ENCODE measurements at regions not wholly inside any gene's neighbourhood (a gene's known extent, or its start where the extent isn't known, plus 50 kb on each side); places are given as distances from the start of the nearest gene placed in this dataset.

GRCh38 chr17:79292501-79292900, 217.9 kb downstream of the ENGASE start:
- H2AFZ ChIP-seq (ENCODE audit: low read depth, low read length), result no peak overlapping the region
- H3K9ac ChIP-seq (ENCODE audit: low read depth, low read length), result no peak overlapping the region
- no peak overlapping the region for H3K27ac ChIP-seq (ENCODE audit: low read length)
- H4K20me1 ChIP-seq (ENCODE audit: insufficient read depth, low read length), result 0 out of 2 replicates have a peak, but pooled peaks cover 15% of the 10 kb centered on the region
- H3K4me1 ChIP-seq (ENCODE audit: insufficient read depth, low read length), result no peaks in the 10 kb centered on the region
- H3K27me3 ChIP-seq (ENCODE audit: insufficient read depth, low read length, poor library complexity), result no peaks in the 10 kb centered on the region
- H3K4me2 ChIP-seq (ENCODE audit: insufficient read depth, low read length), result no peak overlapping the region
- H3K4me3 ChIP-seq (ENCODE audit: low read depth in 1 of 2, low read length in 2 of 2), result no peak overlapping the region
- no peak for ATAC-seq (ENCODE audit: insufficient read depth, low read depth)
- no peaks in the 10 kb centered on the region for H3K79me2 ChIP-seq (ENCODE audit: insufficient read depth, low read length)
- no peaks in the 10 kb centered on the region for H3K36me3 ChIP-seq (ENCODE audit: insufficient read depth, low read length)
- no peak for DNase-seq
- H3K9me3 ChIP-seq (ENCODE audit: insufficient read depth, low read length, severe bottlenecking), result no peaks in the 10 kb centered on the region
- no peak for TF ChIP-seq EZH2 (IDR thresholded peaks at IDR 0.05; ENCODE audit: borderline replicate concordance, low read depth, low read length, severe bottlenecking)
- TF ChIP-seq CTCF (IDR thresholded peaks at IDR 0.05; ENCODE audit: borderline replicate concordance, extremely low read depth, low read length, poor library complexity, severe bottlenecking), result no peak

GRCh38 chr17:79291391-79291790, 216.8 kb downstream of the ENGASE start:
- H2AFZ ChIP-seq (ENCODE audit: low read depth, low read length), result no peak overlapping the region
- ATAC-seq (ENCODE audit: insufficient read depth, low read depth), result no peak

GRCh38 chr17:79290726-79291125, 216.1 kb downstream of the ENGASE start:
- Histone ChIP-seq H3K4me3 (ENCODE audit: low read depth in 1 of 2, low read length in 2 of 2) (no peak overlapping the region), H2AFZ (ENCODE audit: low read depth, low read length) (no peak overlapping the region), H3K36me3 (ENCODE audit: insufficient read depth, low read length) (no peaks in the 10 kb centered on the region), H3K9ac (ENCODE audit: low read depth, low read length) (no peak overlapping the region), H3K4me1 (ENCODE audit: insufficient read depth, low read length) (no peaks in the 10 kb centered on the region), H3K79me2 (ENCODE audit: insufficient read depth, low read length) (no peaks in the 10 kb centered on the region), H4K20me1 (ENCODE audit: insufficient read depth, low read length) (0 out of 2 replicates have a peak, but pooled peaks cover 12% of the 10 kb centered on the region), H3K9me3 (ENCODE audit: insufficient read depth, low read length, severe bottlenecking) (no peaks in the 10 kb centered on the region), H3K27me3 (ENCODE audit: insufficient read depth, low read length, poor library complexity) (no peaks in the 10 kb centered on the region), H3K27ac (ENCODE audit: low read length) (no peak overlapping the region), H3K4me2 (ENCODE audit: insufficient read depth, low read length) (no peak overlapping the region)
- TF ChIP-seq EZH2 (IDR thresholded peaks at IDR 0.05; ENCODE audit: borderline replicate concordance, low read depth, low read length, severe bottlenecking), result no peak
- TF ChIP-seq CTCF (IDR thresholded peaks at IDR 0.05; ENCODE audit: borderline replicate concordance, extremely low read depth, low read length, poor library complexity, severe bottlenecking), result no peak
- DNase-seq, result no peak
- ATAC-seq (ENCODE audit: insufficient read depth, low read depth), result no peak

More at GRCh38 chr17:79291391-79291790, 216.8 kb downstream of the ENGASE start:
- no peak overlapping the region for H3K4me2 ChIP-seq (ENCODE audit: insufficient read depth, low read length)
- H3K9ac ChIP-seq (ENCODE audit: low read depth, low read length), result no peak overlapping the region
- H3K27ac ChIP-seq (ENCODE audit: low read length), result no peak overlapping the region
- H3K79me2 ChIP-seq (ENCODE audit: insufficient read depth, low read length), result no peaks in the 10 kb centered on the region
- 0 out of 2 replicates have a peak, but pooled peaks cover 12% of the 10 kb centered on the region for H4K20me1 ChIP-seq (ENCODE audit: insufficient read depth, low read length)
- no peak overlapping the region for H3K4me3 ChIP-seq (ENCODE audit: low read depth in 1 of 2, low read length in 2 of 2)
- H3K9me3 ChIP-seq (ENCODE audit: insufficient read depth, low read length, severe bottlenecking), result no peaks in the 10 kb centered on the region
- no peaks in the 10 kb centered on the region for H3K36me3 ChIP-seq (ENCODE audit: insufficient read depth, low read length)
- H3K4me1 ChIP-seq (ENCODE audit: insufficient read depth, low read length), result no peaks in the 10 kb centered on the region
- TF ChIP-seq CTCF (IDR thresholded peaks at IDR 0.05; ENCODE audit: borderline replicate concordance, extremely low read depth, low read length, poor library complexity, severe bottlenecking), result no peak
- TF ChIP-seq EZH2 (IDR thresholded peaks at IDR 0.05; ENCODE audit: borderline replicate concordance, low read depth, low read length, severe bottlenecking), result no peak
- no peak for DNase-seq
- H3K27me3 ChIP-seq (ENCODE audit: insufficient read depth, low read length, poor library complexity), result no peaks in the 10 kb centered on the region

GRCh38 chr17:79288950-79289349, 214.3 kb downstream of the ENGASE start:
- H3K9me3 ChIP-seq (ENCODE audit: insufficient read depth, low read length, severe bottlenecking), result no peaks in the 10 kb centered on the region
- H3K27ac ChIP-seq (ENCODE audit: low read length), result no peak overlapping the region
- no peak overlapping the region for H2AFZ ChIP-seq (ENCODE audit: low read depth, low read length)
- ATAC-seq (ENCODE audit: insufficient read depth, low read depth) (no peak), DNase-seq (no peak)
- H3K4me2 ChIP-seq (ENCODE audit: insufficient read depth, low read length), result no peak overlapping the region
- no peaks in the 10 kb centered on the region for H3K27me3 ChIP-seq (ENCODE audit: insufficient read depth, low read length, poor library complexity)
- H3K4me3 ChIP-seq (ENCODE audit: low read depth in 1 of 2, low read length in 2 of 2), result no peak overlapping the region
- no peak overlapping the region for H3K9ac ChIP-seq (ENCODE audit: low read depth, low read length)
- no peak for TF ChIP-seq CTCF (IDR thresholded peaks at IDR 0.05; ENCODE audit: borderline replicate concordance, extremely low read depth, low read length, poor library complexity, severe bottlenecking)
- no peak for TF ChIP-seq EZH2 (IDR thresholded peaks at IDR 0.05; ENCODE audit: borderline replicate concordance, low read depth, low read length, severe bottlenecking)
- no peaks in the 10 kb centered on the region for H3K4me1 ChIP-seq (ENCODE audit: insufficient read depth, low read length)
- H3K79me2 ChIP-seq (ENCODE audit: insufficient read depth, low read length), result no peaks in the 10 kb centered on the region
- H4K20me1 ChIP-seq (ENCODE audit: insufficient read depth, low read length), result 0 out of 2 replicates have a peak, but pooled peaks cover 7% of the 10 kb centered on the region
- H3K36me3 ChIP-seq (ENCODE audit: insufficient read depth, low read length), result no peaks in the 10 kb centered on the region

All from DND-41 (cell line).